Epithelial cell of proximal tubule (primary cell): ENCODE measurements at regions not wholly inside any gene's neighbourhood (a gene's known extent, or its start where the extent isn't known, plus 50 kb on each side); places are given as distances from the start of the nearest gene placed in this dataset.

Experiments
- DNase-seq: peaks from one replicate; pipeline ENCODE4 v3.0.0-alpha.2; 2011; ENCODE audit warnings: low read depth
- H3K4me3 ChIP-seq: 2 replicates; pipeline ENCODE4 v1.5.1; 2011; ENCODE audit warnings: low read depth, mild to moderate bottlenecking, low read length
- CTCF ChIP-seq: conservative IDR thresholded peaks from 2 replicates; pipeline ENCODE4 v1.5.1; 2012; ENCODE audit warnings: low read depth, mild to moderate bottlenecking, low read length

DNA sequence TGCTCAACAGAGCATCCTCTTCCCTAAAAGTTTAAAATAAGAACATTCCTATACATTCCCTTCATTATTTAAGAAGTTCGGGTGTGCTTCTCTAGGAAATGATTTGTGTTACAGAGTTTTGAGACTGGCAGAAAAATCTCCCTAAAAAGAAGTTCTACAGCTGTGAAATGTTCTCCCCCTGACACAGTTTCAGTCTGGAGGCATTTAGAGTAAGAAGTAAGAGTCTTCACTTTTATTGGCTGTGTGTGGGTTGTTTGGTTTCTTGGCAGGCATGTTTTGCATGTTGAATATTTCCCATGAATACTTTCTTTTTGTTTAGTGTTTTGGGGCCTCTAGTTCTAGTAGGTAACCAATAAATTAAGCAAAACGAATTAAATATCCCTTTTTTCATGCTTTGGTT lies 195.9 kb downstream of the TENT5A start:
- TF ChIP-seq CTCF, result no peak
- DNase-seq, result no peak
- H3K4me3 ChIP-seq, result no peak overlapping the region

DNA sequence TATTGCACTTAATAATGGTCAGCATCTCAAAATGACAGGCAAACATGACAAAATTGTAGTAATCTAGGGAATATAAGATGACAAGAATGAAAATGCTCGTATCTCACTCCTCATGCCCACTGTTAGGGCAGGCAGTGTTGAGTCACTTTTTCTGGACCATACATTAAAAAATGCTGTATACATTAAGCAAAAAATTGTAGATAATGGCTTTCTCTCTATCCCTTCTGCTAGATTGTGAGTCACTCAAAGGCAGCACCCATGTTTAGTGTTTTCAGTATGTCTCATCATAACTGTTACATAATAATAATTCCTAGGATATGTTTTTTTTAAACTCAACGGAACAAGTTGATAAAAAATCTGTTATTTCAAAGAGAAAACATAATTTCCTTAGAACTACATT lies 199.3 kb downstream of the TENT5A start:
- no peak for TF ChIP-seq CTCF
- no peak overlapping the region for H3K4me3 ChIP-seq
- no peak for DNase-seq

- DNase-seq, result no peak
- H3K4me3 ChIP-seq, result no peak overlapping the region
- no peak for TF ChIP-seq CTCF
These were observed 199.8 kb downstream of the TENT5A start for GRCh38 chr6:81552644-81553043.

GRCh38 chr6:81547149-81547548 lies 205.3 kb downstream of the TENT5A start:
- no peak for DNase-seq
- no peak overlapping the region for H3K4me3 ChIP-seq
- no peak for TF ChIP-seq CTCF

DNA sequence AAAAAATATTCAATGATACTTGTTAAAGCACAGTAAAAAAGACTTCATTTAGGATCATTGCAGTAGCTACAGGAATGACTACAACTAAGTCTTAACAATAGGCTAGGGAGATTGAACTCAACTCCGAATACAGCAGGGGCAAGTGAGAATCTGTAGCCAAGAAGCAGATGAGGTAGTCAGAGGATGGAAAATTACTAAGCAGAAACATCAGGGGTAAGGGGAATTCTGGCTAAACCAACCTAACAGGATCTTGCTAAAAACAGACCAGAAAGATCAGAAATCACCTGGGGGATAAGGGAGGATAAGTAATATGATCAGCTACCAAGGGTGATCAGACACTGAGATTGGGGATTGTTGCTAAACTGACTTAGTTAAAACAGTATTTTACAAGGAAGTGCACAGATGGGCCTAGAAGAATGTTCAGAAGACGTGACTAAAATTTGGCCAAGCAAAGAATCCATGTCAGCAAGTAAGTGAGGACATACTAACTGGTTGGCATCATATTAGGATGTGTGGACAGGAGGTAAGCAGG lies 217.5 kb downstream of the TENT5A start:
- no peak overlapping the region for H3K4me3 ChIP-seq
- DNase-seq, result no peak
- no peak for TF ChIP-seq CTCF

DNA sequence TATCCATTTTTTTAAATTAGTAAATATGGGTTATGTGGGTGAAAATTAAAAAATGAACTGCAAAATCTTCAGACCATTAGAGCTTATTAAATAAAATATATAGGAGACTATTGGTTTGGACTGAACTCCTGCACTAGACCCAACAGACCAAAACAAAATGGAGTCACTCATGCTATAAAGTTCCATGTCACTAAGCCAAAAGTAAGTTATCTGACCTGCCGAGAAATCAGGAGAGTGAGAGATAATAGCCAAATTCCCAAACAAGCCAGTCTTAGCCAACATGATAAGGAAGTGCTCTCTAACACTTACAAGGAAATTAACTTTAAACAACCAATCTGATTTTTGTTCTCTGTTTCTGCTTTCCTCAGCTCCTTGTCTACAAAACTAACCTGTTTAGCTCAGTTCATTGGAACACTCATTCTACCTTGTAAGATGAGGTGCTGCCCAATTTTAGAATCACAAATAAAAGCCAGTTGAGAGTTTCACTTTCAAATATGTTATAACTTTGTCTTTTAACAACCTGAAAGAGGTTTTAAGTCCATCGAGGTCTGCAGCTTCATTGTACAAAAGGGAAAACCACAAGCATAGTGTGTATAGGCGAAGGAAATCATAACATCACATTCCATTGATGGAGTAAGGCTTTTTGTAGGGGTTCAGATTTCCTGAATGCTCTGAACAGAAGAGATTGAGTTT lies 220.5 kb downstream of the TENT5A start:
- H3K4me3 ChIP-seq, result no peak overlapping the region
- DNase-seq, result no peak
- no peak for TF ChIP-seq CTCF

DNA sequence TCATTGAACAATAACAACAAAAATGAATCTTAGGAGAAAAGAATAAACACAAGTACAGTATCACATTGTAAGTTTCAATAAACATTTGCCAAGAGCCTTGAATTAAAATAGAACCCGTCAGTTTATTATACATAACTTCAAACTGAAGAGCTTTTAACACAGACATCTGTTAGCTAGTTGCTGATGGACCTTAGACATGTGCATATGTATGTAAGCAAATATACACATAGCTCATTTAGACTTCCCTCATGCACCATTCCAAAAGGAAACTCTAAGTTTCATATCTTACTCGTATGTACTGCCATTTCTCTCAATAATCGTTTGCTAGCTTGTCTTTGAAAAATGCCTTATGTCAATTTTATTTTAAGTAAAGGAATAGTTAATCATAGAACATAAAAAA lies 235.0 kb downstream of the TENT5A start:
- no peak for TF ChIP-seq CTCF
- DNase-seq, result no peak
- no peak overlapping the region for H3K4me3 ChIP-seq
